CD4-positive, alpha-beta T cell (primary cell): ENCODE measurements at regions not wholly inside any gene's neighbourhood (a gene's known extent, or its start where the extent isn't known, plus 50 kb on each side); places are given as distances from the start of the nearest gene placed in this dataset.

ENCODE experiments used
- ATAC-seq: fragments of 200-7000 bp; cut with Tn5 transposase; one replicate; pipeline ENCODE4 v1.10.0; 2022; ENCODE audit warnings: mild to moderate bottlenecking; ENCODE audit not compliant: poor library complexity
- CTCF ChIA-PET: fragments of 350-600 bp; sonication (Branson Sonifier 250); formaldehyde crosslinking; loops from one replicate; lab custom pipeline; 2021; ENCODE audit warnings: antibody characterized with exemption, inconsistent platforms; lab: Charles Lee
- POLR2A ChIA-PET: fragments of 350-600 bp; sonication (Branson Sonifier 250); formaldehyde crosslinking; loops from one replicate; lab custom pipeline; 2021; ENCODE audit warnings: antibody characterized with exemption, inconsistent platforms; lab: Charles Lee
- DNase-seq, 14 experiments: peaks; one replicate each; pipeline ENCODE4 v3.0.0-alpha.2; 2013 to 2020; ENCODE audit warnings: mixed read lengths in 2 of 14
- H3K27ac ChIP-seq, 2 donors: one replicate each; pipeline versions ENCODE4 v1.5.1 to v1.7.0; 2013; ENCODE audit warnings: low read length in 2 of 2, low read depth in 1 of 2, mild to moderate bottlenecking in 1 of 2
- H3K27me3 ChIP-seq, 2 experiments: 1 replicate in 1 of 2; 2 replicates in 1 of 2; pipeline versions ENCODE4 v1.6.1 to v1.7.0; 2013; ENCODE audit warnings: low read length in 2 of 2, control low read depth in 1 of 2, mild to moderate bottlenecking in 1 of 2, moderate library complexity in 1 of 2; ENCODE audit not compliant: insufficient read depth in 2 of 2, control insufficient read depth in 1 of 2
- H3K36me3 ChIP-seq: one replicate; pipeline ENCODE4 v1.6.1; 2013; ENCODE audit warnings: low read length, control low read depth; ENCODE audit not compliant: insufficient read depth
- H3K4me1 ChIP-seq: one replicate; pipeline ENCODE4 v1.6.1; 2013; ENCODE audit warnings: low read length, control low read depth; ENCODE audit not compliant: insufficient read depth
- H3K4me3 ChIP-seq: one replicate; pipeline ENCODE4 v1.5.1; 2013; ENCODE audit warnings: mild to moderate bottlenecking, low read length, moderate library complexity
- H3K9me3 ChIP-seq, 2 experiments: 1 replicate in 1 of 2; 2 replicates in 1 of 2; pipeline versions ENCODE4 v1.6.1 to v1.7.0; 2013; ENCODE audit warnings: low read length in 2 of 2, mild to moderate bottlenecking in 2 of 2, control low read depth in 1 of 2, moderate library complexity in 1 of 2; ENCODE audit not compliant: control insufficient read depth in 1 of 2, insufficient read depth in 1 of 2
- H3K27ac Mint-ChIP-seq: one replicate; pipeline ENCODE4 v1.8.0; 2020; ENCODE audit warnings: mixed read lengths
- H3K27me3 Mint-ChIP-seq: one replicate; pipeline ENCODE4 v1.8.0; 2021; ENCODE audit warnings: mixed read lengths
- H3K36me3 Mint-ChIP-seq: one replicate; pipeline ENCODE4 v1.8.0; 2021; ENCODE audit warnings: low read depth, mixed read lengths
- H3K4me1 Mint-ChIP-seq: one replicate; pipeline ENCODE4 v1.8.0; 2021; ENCODE audit warnings: low read depth, mixed read lengths
- H3K4me3 Mint-ChIP-seq: one replicate; pipeline ENCODE4 v1.8.0; 2020; ENCODE audit warnings: mild to moderate bottlenecking, mixed read lengths
- H3K9me3 Mint-ChIP-seq: one replicate; pipeline ENCODE4 v1.8.0; 2020; ENCODE audit warnings: mixed read lengths
- CTCF ChIP-seq: fragments of 200-600 bp; IDR thresholded peaks from one replicate; pipeline ENCODE4 v1.8.0; 2022; ENCODE audit warnings: antibody characterized with exemption, mild to moderate bottlenecking
- intact Hi-C, 2 experiments: fragments of 100-400 bp; cut with DNase I in 1 of 2; cut with micrococcal nuclease in 1 of 2; formaldehyde crosslinking; loops; one replicate each; pipeline versions ENCODE4 v1.15.1 to v1.9.0; 2023 to 2025; cut with DNase I, micrococcal nuclease

GRCh38 chr5:110359221-110359620 is 367.2 kb downstream of the TMEM232 start:
- no peaks in the 10 kb centered on the region for H3K4me1 Mint-ChIP-seq
- H3K27ac Mint-ChIP-seq: no peak overlapping the region
- ATAC-seq (no peak), DNase-seq (no peak)
- Histone ChIP-seq H3K27me3 (no peaks in the 10 kb centered on the region), H3K9me3 (no peaks in the 10 kb centered on the region), H3K4me3 (no peak overlapping the region), H3K36me3 (no peaks in the 10 kb centered on the region), H3K27ac (no peak overlapping the region), H3K4me1 (no peaks in the 10 kb centered on the region)
- H3K27me3 Mint-ChIP-seq: no peaks in the 10 kb centered on the region
- intact Hi-C loops: no loop called here
- ChIA-PET CTCF (no interaction called here), POLR2A (no interaction called here)
- H3K4me3 Mint-ChIP-seq: no peak overlapping the region
- no peak for TF ChIP-seq CTCF
- no peaks in the 10 kb centered on the region for H3K36me3 Mint-ChIP-seq
- H3K9me3 Mint-ChIP-seq: no peaks in the 10 kb centered on the region

GRCh38 chr5:110361471-110361870 is 365.0 kb downstream of the TMEM232 start:
- H3K4me1 ChIP-seq: no peaks in the 10 kb centered on the region
- Mint-ChIP-seq H3K4me3 (no peak overlapping the region), H3K4me1 (no peaks in the 10 kb centered on the region), H3K9me3 (no peaks in the 10 kb centered on the region), H3K27ac (no peak overlapping the region), H3K36me3 (no peaks in the 10 kb centered on the region), H3K27me3 (no peaks in the 10 kb centered on the region)
- no peaks in the 10 kb centered on the region for H3K27me3 ChIP-seq
- no peak overlapping the region for H3K4me3 ChIP-seq
- POLR2A ChIA-PET: no interaction called here
- DNase-seq (no peak), ATAC-seq (no peak)
- TF ChIP-seq CTCF: no peak
- intact Hi-C loops: no loop called here
- CTCF ChIA-PET: interaction anchor here (0.7 kb wide), 1 partner anchor 349 kb away, joined by 3 read pairs; no protein-coding TSS in a partner anchor
- H3K27ac ChIP-seq: no peak overlapping the region
- H3K36me3 ChIP-seq: no peaks in the 10 kb centered on the region
- H3K9me3 ChIP-seq: no peaks in the 10 kb centered on the region

GRCh38 chr5:110362261-110362660 is 364.2 kb downstream of the TMEM232 start:
- no peaks in the 10 kb centered on the region for H3K4me1 Mint-ChIP-seq
- intact Hi-C loops: no loop called here
- Histone ChIP-seq H3K27ac (no peak overlapping the region), H3K4me3 (no peak overlapping the region), H3K9me3 (no peaks in the 10 kb centered on the region), H3K27me3 (no peaks in the 10 kb centered on the region), H3K36me3 (no peaks in the 10 kb centered on the region), H3K4me1 (no peaks in the 10 kb centered on the region)
- H3K27me3 Mint-ChIP-seq: no peaks in the 10 kb centered on the region
- POLR2A ChIA-PET: no interaction called here
- no peak for ATAC-seq
- no peak for DNase-seq
- CTCF ChIA-PET: no interaction called here
- H3K36me3 Mint-ChIP-seq: no peaks in the 10 kb centered on the region
- H3K27ac Mint-ChIP-seq: no peak overlapping the region
- no peak for TF ChIP-seq CTCF
- H3K4me3 Mint-ChIP-seq: no peak overlapping the region
- no peaks in the 10 kb centered on the region for H3K9me3 Mint-ChIP-seq
